Loucy (cell line): ENCODE measurements at regions not wholly inside any gene's neighbourhood (a gene's known extent, or its start where the extent isn't known, plus 50 kb on each side); places are given as distances from the start of the nearest gene placed in this dataset.

Source experiments
- H2AFZ ChIP-seq: fragments of 200-600 bp; sonication (generic); 2 replicates; pipeline ENCODE4 v1.6.0; 2016; ENCODE audit warnings: antibody characterized with exemption, mild to moderate bottlenecking, low read length, moderate library complexity
- H3F3A ChIP-seq: fragments of 200-600 bp; 2 replicates; pipeline ENCODE4 v1.6.0; 2016; ENCODE audit warnings: antibody characterized with exemption, low read depth, mild to moderate bottlenecking
- H3K27me3 ChIP-seq: fragments of 200-600 bp; sonication (generic); 2 replicates; pipeline ENCODE4 v1.6.1; 2014; ENCODE audit warnings: low read length, mild to moderate bottlenecking; ENCODE audit not compliant: insufficient read depth, poor library complexity, severe bottlenecking
- H3K36me3 ChIP-seq: fragments of 200-600 bp; sonication (generic); 2 replicates; pipeline ENCODE4 v1.6.1; 2016; ENCODE audit warnings: low read length; ENCODE audit not compliant: insufficient read depth
- H3K4me1 ChIP-seq: fragments of 200-600 bp; sonication (generic); 2 replicates; pipeline ENCODE4 v1.5.1; 2014; ENCODE audit warnings: low read length, mild to moderate bottlenecking; ENCODE audit not compliant: insufficient read depth, poor library complexity, severe bottlenecking
- H3K4me2 ChIP-seq: fragments of 200-600 bp; sonication (generic); 2 replicates; pipeline ENCODE4 v1.6.0; 2014; ENCODE audit warnings: antibody characterized with exemption, low read length, low read depth, mild to moderate bottlenecking; ENCODE audit not compliant: poor library complexity, severe bottlenecking
- H3K4me3 ChIP-seq: fragments of 200-600 bp; sonication (generic); 2 replicates; pipeline ENCODE4 v1.5.1; 2014; ENCODE audit warnings: low read length, mild to moderate bottlenecking, mixed read lengths; ENCODE audit not compliant: poor library complexity, severe bottlenecking
- H3K79me2 ChIP-seq: fragments of 200-600 bp; sonication (generic); 2 replicates; pipeline ENCODE4 v1.6.1; 2014; ENCODE audit warnings: low read length; ENCODE audit not compliant: insufficient read depth
- H3K9ac ChIP-seq: fragments of 200-600 bp; sonication (generic); 2 replicates; pipeline ENCODE4 v1.6.0; 2014; ENCODE audit warnings: mild to moderate bottlenecking, low read depth, low read length, moderate library complexity; ENCODE audit not compliant: poor library complexity, severe bottlenecking
- H3K9me2 ChIP-seq: fragments of 200-600 bp; sonication (generic); replicated peaks from 2 replicates; pipeline ENCODE4 v1.6.1; 2016; ENCODE audit warnings: low read depth, low read length, mixed read lengths
- H3K9me3 ChIP-seq: fragments of 200-600 bp; sonication (generic); 2 replicates; pipeline ENCODE4 v1.6.1; 2014; ENCODE audit warnings: mild to moderate bottlenecking, antibody characterized with exemption, low read length, low read depth; ENCODE audit not compliant: insufficient read depth
- H4K20me1 ChIP-seq: fragments of 200-600 bp; sonication (generic); 2 replicates; pipeline ENCODE4 v1.6.0; 2014; ENCODE audit warnings: antibody characterized with exemption, low read length, mild to moderate bottlenecking; ENCODE audit not compliant: insufficient read depth, poor library complexity, severe bottlenecking
- CTCF ChIP-seq: fragments of 200-600 bp; sonication (generic); conservative IDR thresholded peaks from 2 replicates; pipeline ENCODE4 v1.5.1; 2014; ENCODE audit warnings: mild to moderate bottlenecking, antibody characterized with exemption, low read length
- EZH2phosphoT487 ChIP-seq: fragments of 200-600 bp; IDR thresholded peaks from 2 replicates; pipeline ENCODE4 v1.6.1; 2018; ENCODE audit warnings: antibody characterized with exemption, mild to moderate bottlenecking, moderate library complexity, borderline replicate concordance

GRCh38 chr2:147095376-147095775 is 749.5 kb upstream of the ACVR2A start:
- Histone ChIP-seq H3F3A (no peaks in the 10 kb centered on the region), H3K9me2 (no peaks in the 10 kb centered on the region), H3K4me1 (no peaks in the 10 kb centered on the region), H3K4me3 (no peak overlapping the region), H3K27me3 (no peaks in the 10 kb centered on the region), H2AFZ (no peak overlapping the region), H3K9ac (no peak overlapping the region), H3K36me3 (no peaks in the 10 kb centered on the region), H3K9me3 (no peaks in the 10 kb centered on the region), H4K20me1 (no peaks in the 10 kb centered on the region), H3K4me2 (no peak overlapping the region), H3K79me2 (no peaks in the 10 kb centered on the region)
- TF ChIP-seq EZH2phosphoT487, result no peak
- TF ChIP-seq CTCF, result no peak

GRCh38 chr2:147094077-147094476 is 750.8 kb upstream of the ACVR2A start:
- no peaks in the 10 kb centered on the region for H3F3A ChIP-seq
- no peaks in the 10 kb centered on the region for H3K9me2 ChIP-seq
- no peaks in the 10 kb centered on the region for H3K79me2 ChIP-seq
- no peak overlapping the region for H3K4me2 ChIP-seq
- H3K36me3 ChIP-seq, result no peaks in the 10 kb centered on the region
- H4K20me1 ChIP-seq, result no peaks in the 10 kb centered on the region
- H2AFZ ChIP-seq, result no peak overlapping the region
- H3K9ac ChIP-seq, result no peak overlapping the region
- H3K4me1 ChIP-seq, result no peaks in the 10 kb centered on the region
- no peaks in the 10 kb centered on the region for H3K9me3 ChIP-seq
- no peak overlapping the region for H3K4me3 ChIP-seq
- TF ChIP-seq CTCF (no peak), EZH2phosphoT487 (no peak)
- no peaks in the 10 kb centered on the region for H3K27me3 ChIP-seq

- H3K27me3 ChIP-seq, result no peaks in the 10 kb centered on the region
- no peaks in the 10 kb centered on the region for H3F3A ChIP-seq
- H3K4me3 ChIP-seq, result no peak overlapping the region
- no peak overlapping the region for H2AFZ ChIP-seq
- no peaks in the 10 kb centered on the region for H3K9me3 ChIP-seq
- H3K9me2 ChIP-seq, result no peaks in the 10 kb centered on the region
- no peak overlapping the region for H3K9ac ChIP-seq
- no peaks in the 10 kb centered on the region for H3K79me2 ChIP-seq
- no peaks in the 10 kb centered on the region for H3K4me1 ChIP-seq
- H3K36me3 ChIP-seq, result no peaks in the 10 kb centered on the region
- no peak for TF ChIP-seq EZH2phosphoT487
- no peak for TF ChIP-seq CTCF
- no peaks in the 10 kb centered on the region for H4K20me1 ChIP-seq
- H3K4me2 ChIP-seq, result no peak overlapping the region
Measured at GRCh38 chr2:147092266-147092665, 752.6 kb upstream of the ACVR2A start.
